Peyer's patch (tissue), 4 donors: ENCODE measurements at regions not wholly inside any gene's neighbourhood (a gene's known extent, or its start where the extent isn't known, plus 50 kb on each side); places are given as distances from the start of the nearest gene placed in this dataset.
"Not testable (repeated sequence)": the region's sequence is repeated elsewhere in the genome, so short reads cannot be mapped to it uniquely, and the experiment has no call there.

Experiments
- DNase-seq, 3 donors: peaks; one replicate each; pipeline ENCODE4 v3.0.0-alpha.2; 2017 to 2019
- H3K27ac ChIP-seq, 4 donors: fragments of 200-600 bp; sonication (generic); one replicate each; pipeline ENCODE4 v1.5.1; 2016 to 2019
- H3K27me3 ChIP-seq, 2 donors: fragments of 200-600 bp; sonication (generic); one replicate each; pipeline ENCODE4 v1.5.1; 2019
- H3K36me3 ChIP-seq, 3 donors: fragments of 200-600 bp; sonication (generic); one replicate each; pipeline ENCODE4 v1.5.1; 2016 to 2019
- H3K4me1 ChIP-seq, 4 donors: fragments of 200-600 bp; sonication (generic); one replicate each; pipeline ENCODE4 v1.5.1; 2016 to 2019
- H3K4me3 ChIP-seq, 4 donors: fragments of 200-600 bp; sonication (generic); 1 replicate in 3 of 4; 2 replicates in 1 of 4; pipeline ENCODE4 v1.5.1; 2016 to 2019; ENCODE audit warnings: mild to moderate bottlenecking in 1 of 4
- H3K9me3 ChIP-seq, 4 donors: fragments of 200-600 bp; sonication (generic); one replicate each; pipeline ENCODE4 v1.5.1; 2016 to 2019; ENCODE audit warnings: mild to moderate bottlenecking in 1 of 4
- POLR2A ChIP-seq, 2 donors: fragments of 450-650 bp; IDR thresholded peaks; one replicate each; pipeline ENCODE4 v1.5.1; 2017; ENCODE audit warnings: antibody characterized with exemption in 2 of 2, mild to moderate bottlenecking in 2 of 2, moderate library complexity in 2 of 2
- TF ChIP-seq, protein P1 (sequence below), 6 experiments: fragments of 450-650 bp in 4 of 6; fragments of 200-600 bp in 2 of 6; sonication (generic) in 1 of 6; IDR thresholded peaks; one replicate each; pipeline ENCODE4 v1.5.1; 2017 to 2019; ENCODE audit warnings: antibody characterized with exemption in 6 of 6, mild to moderate bottlenecking in 3 of 6, moderate library complexity in 1 of 6

DNA sequence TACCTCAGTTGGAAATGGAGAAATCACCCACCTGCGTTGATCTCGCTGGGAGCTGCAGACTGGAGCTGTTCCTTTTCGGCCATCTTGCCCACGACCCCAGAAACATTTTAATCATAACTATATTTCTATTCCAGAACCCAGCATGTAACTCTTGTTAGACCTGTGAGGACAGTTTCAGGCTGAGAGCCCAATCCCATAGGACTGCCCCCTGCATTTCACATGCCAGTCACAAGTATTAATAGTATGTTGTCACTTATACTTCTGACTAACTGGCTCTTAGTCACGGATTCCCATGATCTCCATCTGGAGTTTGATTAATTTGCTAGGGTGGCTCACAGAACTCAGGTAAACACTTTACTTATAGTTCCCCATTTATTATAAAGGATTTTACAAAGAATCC is 60.6 kb upstream of the PRNP start:
- Histone ChIP-seq H3K27me3 (no peaks in the 10 kb centered on the region), H3K27ac (no peak overlapping the region)
- no peak for TF ChIP-seq POLR2A (IDR thresholded peaks at IDR 0.05)
- TF ChIP-seq, protein P1, sequence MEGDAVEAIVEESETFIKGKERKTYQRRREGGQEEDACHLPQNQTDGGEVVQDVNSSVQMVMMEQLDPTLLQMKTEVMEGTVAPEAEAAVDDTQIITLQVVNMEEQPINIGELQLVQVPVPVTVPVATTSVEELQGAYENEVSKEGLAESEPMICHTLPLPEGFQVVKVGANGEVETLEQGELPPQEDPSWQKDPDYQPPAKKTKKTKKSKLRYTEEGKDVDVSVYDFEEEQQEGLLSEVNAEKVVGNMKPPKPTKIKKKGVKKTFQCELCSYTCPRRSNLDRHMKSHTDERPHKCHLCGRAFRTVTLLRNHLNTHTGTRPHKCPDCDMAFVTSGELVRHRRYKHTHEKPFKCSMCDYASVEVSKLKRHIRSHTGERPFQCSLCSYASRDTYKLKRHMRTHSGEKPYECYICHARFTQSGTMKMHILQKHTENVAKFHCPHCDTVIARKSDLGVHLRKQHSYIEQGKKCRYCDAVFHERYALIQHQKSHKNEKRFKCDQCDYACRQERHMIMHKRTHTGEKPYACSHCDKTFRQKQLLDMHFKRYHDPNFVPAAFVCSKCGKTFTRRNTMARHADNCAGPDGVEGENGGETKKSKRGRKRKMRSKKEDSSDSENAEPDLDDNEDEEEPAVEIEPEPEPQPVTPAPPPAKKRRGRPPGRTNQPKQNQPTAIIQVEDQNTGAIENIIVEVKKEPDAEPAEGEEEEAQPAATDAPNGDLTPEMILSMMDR (IDR thresholded peaks at IDR 0.05), result no peak

DNA sequence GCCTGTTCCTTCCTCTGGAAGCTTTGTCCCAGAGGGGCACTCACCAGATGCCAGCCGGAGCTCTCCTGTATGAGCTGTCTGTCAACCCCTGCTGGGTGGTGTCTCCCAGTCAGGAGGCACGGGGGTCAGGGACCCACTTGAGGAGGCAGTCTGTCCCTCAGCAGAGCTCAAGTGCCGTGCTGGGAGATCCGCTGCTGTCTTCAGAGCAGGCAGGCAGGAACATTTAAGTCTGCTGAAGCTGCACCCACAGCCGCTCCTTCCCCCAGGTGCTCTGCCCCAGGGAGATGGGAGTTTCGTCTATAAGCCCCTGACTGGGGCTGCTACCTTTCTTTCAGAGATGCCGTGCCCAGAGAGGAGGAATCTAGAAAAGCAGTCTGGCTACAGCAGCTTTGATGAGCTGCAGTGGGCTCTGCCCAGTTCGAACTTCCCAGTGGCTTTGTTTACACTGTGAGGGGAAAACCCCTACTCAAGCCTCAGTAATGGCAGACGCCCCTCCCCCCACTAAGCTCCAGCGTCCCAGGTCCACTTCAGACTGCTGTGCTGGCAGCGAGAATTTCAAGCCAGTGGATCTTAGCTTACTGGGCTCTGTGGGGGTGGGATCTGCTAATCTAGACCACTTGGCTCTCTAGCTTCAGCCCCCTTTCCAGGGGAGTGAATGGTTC is 61.5 kb upstream of the PRNP start:
- not testable (repeated sequence) for DNase-seq, H3K36me3 ChIP-seq, H3K9me3 ChIP-seq, H3K4me1 ChIP-seq, H3K4me3 ChIP-seq, H3K27me3 ChIP-seq, H3K27ac ChIP-seq

More for the DNA sequence above, 60.6 kb upstream of the PRNP start:
- H3K9me3 ChIP-seq, result no peaks in the 10 kb centered on the region
- no peaks in the 10 kb centered on the region for H3K4me1 ChIP-seq
- DNase-seq, result no peak
- H3K36me3 ChIP-seq, result no peaks in the 10 kb centered on the region
- no peak overlapping the region for H3K4me3 ChIP-seq

DNA sequence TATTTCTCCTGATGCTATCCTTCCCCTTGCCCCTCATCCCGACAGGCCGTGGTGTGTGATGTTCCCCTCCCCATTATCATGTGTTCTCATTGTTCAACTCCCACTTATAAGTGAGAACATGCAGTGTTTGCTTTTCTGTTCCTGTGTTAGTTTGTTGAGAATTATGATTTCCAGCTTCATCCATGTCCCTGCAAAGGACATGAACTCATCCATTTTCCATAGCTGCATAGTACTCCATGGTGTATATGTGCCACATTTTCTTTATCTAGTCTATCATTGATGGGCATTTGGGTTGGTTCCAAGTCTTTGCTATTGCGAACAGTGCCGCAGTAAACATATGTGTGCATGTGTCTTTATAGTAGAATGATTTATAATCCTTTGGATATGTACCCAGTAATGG is 67.1 kb upstream of the PRNP start:
- not testable (repeated sequence) for H3K4me1 ChIP-seq, H3K4me3 ChIP-seq, H3K36me3 ChIP-seq, H3K27ac ChIP-seq, H3K9me3 ChIP-seq, H3K27me3 ChIP-seq, DNase-seq

DNA sequence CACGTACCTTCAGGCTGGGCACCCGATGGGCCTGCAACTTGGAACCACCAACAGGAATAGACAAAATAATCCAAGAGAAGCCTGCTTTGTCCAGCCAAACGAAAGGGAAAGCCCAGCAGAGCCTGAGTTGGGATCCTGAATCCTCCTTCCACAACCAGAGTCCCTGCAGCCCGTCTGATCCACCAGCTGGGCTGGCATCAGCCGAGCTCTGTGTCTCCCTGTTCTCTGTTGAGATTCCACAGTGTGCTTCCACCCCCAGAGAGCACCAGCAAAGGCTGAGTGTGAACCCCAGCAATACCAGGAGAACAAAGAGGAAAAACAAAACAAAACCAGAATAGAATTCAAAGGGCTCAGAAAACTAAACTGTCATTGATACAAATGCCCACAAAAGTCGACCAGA is 68.8 kb upstream of the PRNP start:
- no peak overlapping the region for H3K4me3 ChIP-seq
- H3K36me3 ChIP-seq, result no peaks in the 10 kb centered on the region
- no peak for TF ChIP-seq POLR2A (IDR thresholded peaks at IDR 0.05)
- H3K27me3 ChIP-seq, result no peaks in the 10 kb centered on the region
- no peak overlapping the region for H3K27ac ChIP-seq
- no peak for DNase-seq
- H3K9me3 ChIP-seq, result no peaks in the 10 kb centered on the region
- H3K4me1 ChIP-seq, result no peaks in the 10 kb centered on the region

DNA sequence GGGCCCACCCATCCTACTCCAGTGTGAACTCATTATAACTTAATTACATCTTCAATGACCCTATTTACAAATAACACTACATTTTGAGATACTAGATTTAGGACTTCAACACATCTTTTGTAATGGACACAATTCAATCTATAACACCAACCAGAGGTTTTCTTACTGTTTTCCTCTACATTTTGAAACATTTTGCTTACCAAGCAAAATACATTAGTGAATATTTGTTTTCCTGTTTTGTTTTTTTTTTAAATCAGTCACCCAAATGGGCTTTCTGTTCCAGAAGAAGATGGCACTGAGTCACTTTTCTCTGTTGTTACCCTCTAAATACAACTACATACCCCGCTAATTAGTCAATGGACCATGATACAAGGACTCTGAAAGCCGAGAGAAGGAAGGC is 69.2 kb upstream of the PRNP start:
- no peak for DNase-seq
- H3K27ac ChIP-seq, result no peak overlapping the region
- no peaks in the 10 kb centered on the region for H3K9me3 ChIP-seq
- no peaks in the 10 kb centered on the region for H3K27me3 ChIP-seq
- no peak for TF ChIP-seq POLR2A (IDR thresholded peaks at IDR 0.05)
- TF ChIP-seq, protein P1 (IDR thresholded peaks at IDR 0.05), result no peak
- H3K4me1 ChIP-seq, result no peaks in the 10 kb centered on the region
- H3K36me3 ChIP-seq, result no peaks in the 10 kb centered on the region
- no peak overlapping the region for H3K4me3 ChIP-seq

DNA sequence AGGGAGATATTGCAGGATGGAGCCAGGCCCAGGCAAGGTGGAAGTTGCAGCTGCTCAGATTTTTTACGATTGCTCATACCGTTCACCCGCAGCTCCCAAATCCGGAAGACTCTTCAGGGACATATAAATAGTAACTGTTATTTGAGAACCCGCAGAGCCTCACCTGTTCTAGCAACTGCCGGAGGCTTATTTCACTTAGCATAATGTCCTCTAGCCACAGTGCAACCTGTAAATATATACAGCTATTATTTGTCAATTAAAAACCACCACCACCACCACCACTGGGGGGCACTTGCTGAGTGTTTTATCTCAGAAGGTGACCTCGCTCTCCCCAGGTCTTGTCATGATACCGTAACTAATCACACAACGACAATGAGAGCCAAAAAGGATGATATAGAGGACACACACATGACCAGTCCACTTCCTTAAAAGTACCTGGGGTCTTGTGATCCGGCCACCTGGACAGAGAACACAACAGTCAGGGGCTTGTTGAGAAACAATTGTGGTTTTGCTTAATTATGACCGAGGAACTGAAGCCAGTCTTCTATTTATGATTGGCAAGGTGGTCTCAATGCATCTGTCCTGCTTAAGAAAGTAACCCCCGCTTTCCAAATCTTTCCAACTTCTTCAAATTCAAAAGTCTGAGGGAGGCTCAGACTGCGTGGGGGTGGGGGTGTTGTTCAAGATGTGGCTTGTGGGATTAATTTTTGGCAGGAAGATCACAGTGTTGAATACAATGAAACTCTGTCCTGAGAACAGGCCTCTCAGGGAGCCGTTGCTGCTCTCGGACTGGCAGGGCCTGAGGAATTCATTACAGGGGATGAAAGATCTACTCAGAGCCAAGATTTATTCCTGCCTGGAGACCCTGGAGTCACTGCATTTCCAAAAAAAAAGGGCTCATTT is 72.3 kb upstream of the PRNP start:
- Histone ChIP-seq H3K9me3 (no peaks in the 10 kb centered on the region), H3K4me1 (no peaks in the 10 kb centered on the region), H3K27ac (no peak overlapping the region), H3K36me3 (no peaks in the 10 kb centered on the region), H3K27me3 (no peaks in the 10 kb centered on the region), H3K4me3 (no peak overlapping the region)
- no peak for TF ChIP-seq POLR2A (IDR thresholded peaks at IDR 0.05)
- TF ChIP-seq, protein P1 (IDR thresholded peaks at IDR 0.05), result peak in 5 of 6 experiments; percentile 25 to 70 (median 50)
- peak in 2 of 3 donors; percentile 87 to 92 for DNase-seq

DNA sequence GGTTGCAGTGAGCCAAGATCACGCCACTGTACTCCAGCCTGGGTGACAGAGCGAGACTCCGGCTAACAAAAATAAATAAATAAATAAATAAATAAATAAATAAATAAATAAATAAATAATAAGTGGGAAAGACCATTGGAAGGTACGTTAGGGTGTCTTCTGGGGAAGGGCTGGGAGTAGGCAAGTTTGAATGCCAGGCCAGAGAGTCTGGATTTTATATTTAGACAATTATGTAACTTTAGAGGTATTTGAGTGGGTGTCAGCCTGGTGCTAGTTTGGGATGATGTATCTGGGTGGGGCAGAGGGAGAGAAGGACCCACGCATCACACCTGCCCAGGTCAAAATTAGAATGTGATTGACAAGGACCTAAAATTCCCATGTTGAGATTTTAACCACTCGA is 73.1 kb upstream of the PRNP start:
- no peak overlapping the region for H3K27ac ChIP-seq
- H3K36me3 ChIP-seq, result no peaks in the 10 kb centered on the region
- H3K4me3 ChIP-seq, result no peak overlapping the region
- H3K27me3 ChIP-seq, result no peaks in the 10 kb centered on the region
- H3K9me3 ChIP-seq, result no peaks in the 10 kb centered on the region
- no peaks in the 10 kb centered on the region for H3K4me1 ChIP-seq
- no peak for DNase-seq
- TF ChIP-seq, protein P1 (IDR thresholded peaks at IDR 0.05), result no peak
- no peak for TF ChIP-seq POLR2A (IDR thresholded peaks at IDR 0.05)
